HK-2 (cell line): ENCODE measurements at regions not wholly inside any gene's neighbourhood (a gene's known extent, or its start where the extent isn't known, plus 50 kb on each side); places are given as distances from the start of the nearest gene placed in this dataset.
"Not testable (repeated sequence)": the region's sequence is repeated elsewhere in the genome, so short reads cannot be mapped to it uniquely, and the experiment has no call there.

Experiments
- DNase-seq: peaks from one replicate; pipeline ENCODE4 v3.0.0-alpha.2; 2018; ENCODE audit not compliant: unreplicated experiment

GRCh38 chr9:43089337-43089736 is 905.9 kb downstream of the SPATA31A6 start:
- DNase-seq: not testable (repeated sequence)

GRCh38 chr9:43110376-43110775 is 926.9 kb downstream of the SPATA31A6 start:
- not testable (repeated sequence) for DNase-seq

DNA sequence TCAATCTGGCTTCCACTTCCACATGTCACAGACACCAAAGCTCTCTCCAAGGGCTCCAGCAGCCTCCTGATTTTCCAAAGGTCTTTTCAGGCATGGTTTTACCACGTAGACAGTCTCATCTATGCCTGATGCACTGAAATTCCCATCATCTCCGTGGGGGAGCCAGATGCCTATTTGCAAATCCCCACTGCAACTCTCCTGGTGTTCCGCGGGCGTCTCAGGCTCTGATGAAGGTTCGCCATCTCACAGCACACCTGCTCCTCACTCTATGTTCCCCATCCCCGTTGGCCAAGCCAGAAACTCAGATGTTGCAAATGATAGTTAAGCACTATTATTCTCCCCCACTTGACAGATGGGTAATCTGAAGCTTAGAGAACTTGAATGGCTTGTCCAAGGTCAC is 929.4 kb downstream of the SPATA31A6 start:
- not testable (repeated sequence) for DNase-seq

DNA sequence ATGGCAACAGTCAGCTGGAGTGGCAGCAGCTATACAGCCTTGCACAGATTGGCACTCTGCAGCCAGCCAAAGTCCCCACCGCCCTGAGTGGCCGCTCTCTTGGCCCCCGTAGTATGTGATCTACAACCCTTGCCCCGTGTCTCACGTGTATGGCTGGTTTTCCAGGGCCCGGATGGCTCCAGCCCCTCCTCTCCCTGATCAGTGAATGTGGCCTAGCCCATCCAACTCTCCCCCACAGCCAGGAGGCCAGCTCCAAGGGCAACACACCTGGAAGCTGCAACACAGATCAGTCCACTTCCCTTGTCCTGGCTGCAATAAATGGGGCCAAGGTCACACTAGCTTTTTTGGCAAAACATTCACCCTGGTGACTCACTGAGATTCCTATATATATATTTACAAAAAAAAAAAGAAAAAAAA is 932.4 kb downstream of the SPATA31A6 start:
- not testable (repeated sequence) for DNase-seq

GRCh38 chr9:43118088-43118865 is 934.8 kb downstream of the SPATA31A6 start:
- not testable (repeated sequence) for DNase-seq

DNA sequence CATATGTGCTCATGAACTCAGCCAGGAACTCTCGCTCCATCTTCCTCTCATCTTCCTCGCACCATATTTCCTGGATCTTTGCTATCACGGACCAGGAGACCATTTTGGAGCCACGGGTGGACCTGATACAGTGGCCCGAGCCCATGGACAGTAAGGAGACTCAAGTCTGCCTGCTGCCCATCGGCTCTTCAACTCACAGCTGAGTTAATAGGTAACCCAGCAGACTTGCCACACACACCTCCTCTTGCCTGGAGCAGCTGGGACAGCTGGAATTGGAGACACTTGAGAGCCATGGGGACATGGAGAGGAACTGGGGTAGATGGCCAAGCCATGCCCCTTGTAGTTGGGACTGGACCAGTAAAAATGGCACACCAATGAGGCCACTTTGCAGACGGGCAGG is 936.1 kb downstream of the SPATA31A6 start:
- DNase-seq: not testable (repeated sequence)

DNA sequence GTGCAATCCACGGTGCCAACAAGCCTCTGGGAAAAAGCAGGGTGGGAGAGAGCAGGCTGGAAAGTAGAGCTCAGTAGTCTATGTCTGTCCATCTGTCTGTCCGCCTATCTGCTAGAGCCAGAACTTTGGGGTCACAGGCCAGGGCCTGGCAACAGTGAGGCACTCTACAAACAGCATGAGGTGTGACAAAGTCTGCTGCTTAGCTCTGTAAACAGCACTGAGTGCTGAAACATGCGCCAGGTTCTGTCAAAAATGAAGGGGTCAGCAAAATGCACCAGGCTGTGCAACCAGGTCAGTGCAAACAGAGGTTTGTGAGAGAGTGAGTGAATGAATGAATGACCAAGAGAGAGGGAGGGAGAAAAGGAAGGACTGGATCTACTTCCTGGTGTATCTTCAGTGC is 936.5 kb downstream of the SPATA31A6 start:
- not testable (repeated sequence) for DNase-seq

DNA sequence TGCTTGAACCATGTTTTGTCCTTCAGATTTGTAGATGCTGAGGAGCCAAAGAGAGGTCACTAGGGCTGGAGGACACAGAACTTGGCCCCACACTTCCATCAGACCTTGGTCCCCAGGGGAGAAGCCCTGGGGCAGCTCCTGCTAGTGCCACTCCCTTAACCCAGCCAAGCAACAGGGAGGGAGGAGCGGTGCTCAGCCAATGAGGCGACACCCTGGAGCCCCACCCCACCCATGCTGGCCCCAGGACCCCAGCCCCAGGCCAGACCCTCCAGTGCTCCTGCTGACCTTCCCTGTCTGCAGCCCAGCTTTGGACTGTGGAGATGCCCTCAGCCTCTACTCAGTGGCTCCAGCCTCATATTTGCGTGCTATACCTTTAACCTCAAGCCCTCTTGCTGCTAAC is 942.4 kb downstream of the SPATA31A6 start:
- not testable (repeated sequence) for DNase-seq

- DNase-seq: not testable (repeated sequence)
Measured at GRCh38 chr9:43127026-43127775, 943.7 kb downstream of the SPATA31A6 start.

DNA sequence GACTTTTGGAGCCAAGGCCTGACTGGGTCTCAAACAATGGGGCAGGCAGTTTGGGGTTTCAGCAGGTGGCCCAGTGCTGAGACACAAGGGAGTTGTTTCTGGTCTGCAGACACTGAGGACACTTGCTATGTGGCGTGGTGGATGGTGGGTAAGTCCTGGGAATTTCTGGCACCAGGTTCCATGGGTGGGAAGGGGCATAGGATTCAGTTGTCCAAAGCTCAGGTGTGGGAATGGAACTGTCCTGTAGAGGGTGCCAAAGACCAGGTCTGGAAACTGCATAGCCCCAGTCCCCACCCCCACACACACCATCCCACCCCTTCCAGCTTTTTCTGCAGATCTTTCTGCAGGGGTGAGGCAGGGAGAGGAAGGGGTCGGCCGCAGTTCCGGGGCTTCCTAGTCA is 944.5 kb downstream of the SPATA31A6 start:
- DNase-seq: not testable (repeated sequence)

DNA sequence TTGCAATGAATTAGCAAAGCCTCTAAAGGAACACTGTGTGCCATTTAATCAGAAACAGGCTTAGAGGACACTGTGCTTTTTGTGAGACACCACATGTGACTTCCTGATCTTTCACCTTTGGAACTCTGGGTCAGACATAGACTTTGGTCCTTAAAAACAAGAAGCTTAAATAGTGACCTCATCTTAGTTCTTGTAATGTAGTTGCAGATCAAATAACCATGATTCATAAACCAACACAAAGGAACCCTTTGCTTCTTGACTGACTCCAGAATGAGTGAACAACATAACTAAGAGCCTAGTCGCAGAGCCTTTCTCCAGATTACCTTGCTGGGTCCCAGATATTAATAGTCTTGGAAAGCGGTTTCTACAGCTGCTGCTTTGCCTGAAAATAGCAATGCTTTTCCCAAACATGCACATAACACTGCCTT is 947.3 kb downstream of the SPATA31A6 start:
- not testable (repeated sequence) for DNase-seq

DNA sequence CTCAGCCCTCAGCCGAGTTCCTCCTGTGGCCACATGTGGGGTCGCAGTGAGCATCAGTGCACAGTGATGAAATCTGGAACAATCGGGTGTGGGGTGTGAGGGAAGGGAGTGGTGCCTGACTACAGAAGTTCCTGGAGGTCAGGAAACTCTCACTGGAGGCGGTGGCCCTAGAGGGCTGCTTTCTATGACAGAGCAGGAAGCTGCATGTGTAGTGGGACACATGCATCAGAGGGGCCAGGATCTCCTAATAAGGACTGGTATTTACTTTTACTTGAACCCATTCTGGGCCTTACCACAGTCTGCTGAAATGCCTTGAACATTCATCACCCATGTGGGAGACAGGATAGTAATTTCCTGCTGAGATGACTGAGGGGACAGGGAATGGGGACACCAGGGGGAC is 952.0 kb downstream of the SPATA31A6 start:
- DNase-seq: peak; percentile 18

- DNase-seq: peak; percentile 2
Measured at GRCh38 chr9:43138909-43139308, 955.5 kb downstream of the SPATA31A6 start.

DNA sequence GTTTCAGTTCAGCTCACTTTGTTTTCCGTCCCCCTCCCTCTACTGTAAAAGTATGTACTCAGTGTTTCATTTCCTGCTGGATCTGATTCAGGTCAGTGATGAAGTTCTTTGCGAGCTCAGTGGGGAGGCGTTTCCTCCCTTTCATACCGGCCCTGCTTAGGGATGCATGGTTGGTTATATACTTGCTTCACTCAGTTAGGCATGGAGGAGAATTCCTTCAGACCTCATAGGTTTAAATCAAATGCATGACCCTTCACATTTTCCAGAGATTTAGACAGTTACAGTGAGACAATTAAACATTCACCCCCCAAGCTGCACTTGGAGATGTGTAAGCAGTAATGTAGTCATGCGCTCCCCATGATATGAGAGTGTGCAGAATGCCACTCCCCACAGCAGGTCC is 955.9 kb downstream of the SPATA31A6 start:
- not testable (repeated sequence) for DNase-seq

- not testable (repeated sequence) for DNase-seq
Measured at GRCh38 chr9:43139878-43140608, 956.6 kb downstream of the SPATA31A6 start.
